HUES64 (cell line): ENCODE measurements at regions not wholly inside any gene's neighbourhood (a gene's known extent, or its start where the extent isn't known, plus 50 kb on each side); places are given as distances from the start of the nearest gene placed in this dataset.

Experiments used
- H3K27ac ChIP-seq: 2 replicates; pipeline ENCODE4 v1.7.0; 2013; ENCODE audit warnings: low read depth, low read length, inconsistent platforms
- H3K27me3 ChIP-seq: 2 replicates; pipeline ENCODE4 v1.6.1; 2013; ENCODE audit warnings: mild to moderate bottlenecking, low read length; ENCODE audit not compliant: insufficient read depth
- H3K36me3 ChIP-seq: 2 replicates; pipeline ENCODE4 v1.6.1; 2013; ENCODE audit warnings: mild to moderate bottlenecking, low read length; ENCODE audit not compliant: insufficient read depth
- H3K4me1 ChIP-seq: 2 replicates; pipeline ENCODE4 v1.6.1; 2013; ENCODE audit warnings: mild to moderate bottlenecking, low read length, moderate library complexity; ENCODE audit not compliant: insufficient read depth
- H3K4me3 ChIP-seq: 2 replicates; pipeline ENCODE4 v1.5.1; 2013; ENCODE audit warnings: mild to moderate bottlenecking, low read length, moderate library complexity
- H3K9ac ChIP-seq: 2 replicates; pipeline ENCODE4 v1.6.1; 2013; ENCODE audit warnings: mild to moderate bottlenecking, low read depth, low read length
- H3K9me3 ChIP-seq: 2 replicates; pipeline ENCODE4 v1.6.1; 2013; ENCODE audit warnings: low read depth, low read length; ENCODE audit not compliant: insufficient read depth
- WGBS: fragments of 150-250, 120-280 bp; methylation state at CpG from one replicate; pipeline ENCODE4 v1.1.7; 2013; ENCODE audit warnings: missing lambda C conversion rate; 5-methylcytosine and 5-hydroxymethylcytosine counted together

GRCh38 chr3:21297304-21297703, 453.7 kb downstream of the ZNF385D start:
- no peak overlapping the region for H3K4me3 ChIP-seq
- no peak overlapping the region for H3K27ac ChIP-seq
- H3K27me3 ChIP-seq: no peaks in the 10 kb centered on the region
- WGBS: 72% methylated on average over 1 of the region's 1 CpG
- no peak overlapping the region for H3K9ac ChIP-seq
- no peaks in the 10 kb centered on the region for H3K36me3 ChIP-seq
- peaks cover 11% of the 10 kb centered on the region; the same call in 1 of the 2 replicates for H3K9me3 ChIP-seq
- H3K4me1 ChIP-seq: no peaks in the 10 kb centered on the region

DNA sequence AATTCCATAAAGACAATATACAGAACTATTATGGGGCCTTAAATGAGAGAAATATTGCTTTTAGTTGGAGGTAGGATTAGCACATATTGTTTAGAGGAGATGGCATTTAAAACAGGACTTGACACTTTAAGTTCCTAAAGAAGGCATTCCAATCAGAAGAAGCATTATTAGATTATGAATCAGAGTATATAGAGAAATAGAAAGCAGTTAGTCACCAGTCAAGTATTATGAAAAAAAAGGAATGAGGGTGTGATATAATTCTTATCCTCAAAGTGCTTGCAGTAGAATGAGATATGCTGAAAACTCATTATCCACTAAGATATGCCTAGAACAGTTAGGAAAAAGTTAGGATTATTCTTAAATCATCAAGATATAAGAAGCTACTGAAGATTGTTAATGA, 456.2 kb downstream of the ZNF385D start:
- H3K9me3 ChIP-seq: peaks cover 11% of the 10 kb centered on the region; the same call in 1 of the 2 replicates
- no peaks in the 10 kb centered on the region for H3K4me1 ChIP-seq
- H3K4me3 ChIP-seq: no peak overlapping the region

GRCh38 chr3:21292971-21293370, 458.0 kb downstream of the ZNF385D start:
- H3K36me3 ChIP-seq: no peaks in the 10 kb centered on the region
- H3K27ac ChIP-seq: no peak overlapping the region
- no peaks in the 10 kb centered on the region for H3K9me3 ChIP-seq
- no peaks in the 10 kb centered on the region for H3K27me3 ChIP-seq
- no peaks in the 10 kb centered on the region for H3K4me1 ChIP-seq
- H3K4me3 ChIP-seq: no peak overlapping the region
- H3K9ac ChIP-seq: no peak overlapping the region
- WGBS: 98% methylated on average over 2 of the region's 2 CpGs

More for the DNA sequence above, 456.2 kb downstream of the ZNF385D start:
- H3K9ac ChIP-seq: no peak overlapping the region
- H3K27me3 ChIP-seq: no peaks in the 10 kb centered on the region
- H3K27ac ChIP-seq: no peak overlapping the region
- no peaks in the 10 kb centered on the region for H3K36me3 ChIP-seq

DNA sequence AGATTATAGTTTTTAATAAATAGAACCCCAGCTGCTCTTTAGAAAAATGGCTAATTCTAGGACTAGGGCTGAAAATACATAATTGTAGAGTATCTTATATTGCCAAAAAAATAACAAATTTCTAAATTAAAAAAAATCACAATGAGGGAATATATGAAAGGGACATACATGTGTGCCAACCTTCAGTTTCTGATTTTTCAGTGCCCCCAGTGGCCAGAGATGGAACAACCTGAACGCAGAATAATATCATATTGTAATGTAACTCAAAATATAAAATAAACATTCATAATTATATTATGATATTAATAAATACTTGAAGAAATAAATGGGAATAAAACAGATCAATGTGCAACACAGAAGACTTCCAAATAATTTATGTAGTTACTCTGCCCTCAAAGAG, 460.5 kb downstream of the ZNF385D start:
- no CpG with 5 or more reads among the region's 1 CpG for WGBS

DNA sequence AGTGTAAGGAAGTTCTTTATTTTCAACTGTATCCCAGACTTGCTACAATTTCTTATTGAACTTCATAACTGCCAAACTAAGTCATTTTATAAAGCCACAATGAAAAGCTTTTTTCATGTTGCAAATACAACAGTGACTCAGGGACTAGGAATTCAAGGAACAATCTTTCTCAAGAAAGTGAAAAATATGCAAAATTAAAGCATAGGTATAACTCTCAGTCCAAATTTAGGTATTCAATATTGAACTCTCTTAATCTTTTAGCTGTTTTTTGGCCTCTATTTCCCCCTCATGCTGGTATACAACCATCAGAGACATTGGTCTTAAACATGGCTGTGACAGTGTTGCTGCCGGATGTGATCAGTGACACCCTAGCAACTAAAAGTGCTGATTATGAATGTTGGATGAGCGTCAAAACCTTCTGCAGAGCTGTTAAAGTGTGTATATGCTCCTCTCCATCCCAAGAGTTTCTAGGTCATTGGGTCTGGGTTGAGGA, 476.9 kb downstream of the ZNF385D start:
- Histone ChIP-seq H3K4me1 (no peaks in the 10 kb centered on the region), H3K36me3 (no peaks in the 10 kb centered on the region), H3K9me3 (peaks cover 10% of the 10 kb centered on the region; the same call in 1 of the 2 replicates), H3K9ac (no peak overlapping the region), H3K4me3 (no peak overlapping the region), H3K27ac (no peak overlapping the region), H3K27me3 (no peaks in the 10 kb centered on the region)
- 97% methylated on average over 2 of the region's 2 CpGs for WGBS

More for the DNA sequence above, 460.5 kb downstream of the ZNF385D start:
- no peak overlapping the region for H3K9ac ChIP-seq
- no peaks in the 10 kb centered on the region for H3K36me3 ChIP-seq
- H3K4me3 ChIP-seq: no peak overlapping the region
- H3K27ac ChIP-seq: no peak overlapping the region
- H3K4me1 ChIP-seq: no peaks in the 10 kb centered on the region
- no peaks in the 10 kb centered on the region for H3K27me3 ChIP-seq
- H3K9me3 ChIP-seq: peaks cover 7% of the 10 kb centered on the region; the same call in 1 of the 2 replicates

DNA sequence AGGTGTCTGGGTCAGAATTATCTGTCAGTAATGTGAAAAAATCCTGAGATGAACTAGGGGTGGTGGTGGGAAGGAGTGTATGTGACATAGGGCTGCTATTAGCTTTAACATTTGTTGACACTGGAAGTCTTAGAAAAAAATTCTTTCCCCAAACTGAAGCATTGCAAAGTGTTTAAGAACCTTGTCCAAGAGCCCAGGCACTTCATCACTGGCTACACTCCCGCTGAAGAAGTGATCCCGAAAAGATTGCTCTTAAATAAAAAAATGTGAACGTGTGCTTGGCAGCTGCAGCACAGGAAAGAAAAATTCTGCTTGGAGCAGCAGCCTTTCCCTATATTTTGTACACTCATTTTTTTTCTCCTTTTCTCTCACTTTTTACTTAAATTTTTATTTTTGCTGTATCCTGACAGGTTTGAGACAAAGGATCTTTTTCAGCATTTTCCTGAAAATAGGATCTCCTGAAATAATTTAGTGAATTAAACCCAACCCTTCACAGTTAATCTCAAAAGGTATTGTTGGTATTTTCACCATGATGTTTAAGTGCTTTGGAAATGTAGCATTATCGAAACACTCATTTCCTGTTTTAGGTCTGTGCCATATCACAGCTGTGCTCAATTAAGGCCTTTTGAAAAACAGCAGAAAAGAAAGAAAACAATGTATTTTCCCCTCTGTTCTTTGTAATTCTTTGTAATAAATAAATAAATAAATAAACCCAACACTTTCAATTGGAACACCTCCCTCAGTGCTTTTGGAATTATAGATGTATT, 477.6 kb downstream of the ZNF385D start:
- peaks cover 10% of the 10 kb centered on the region; the same call in 1 of the 2 replicates for H3K9me3 ChIP-seq
- no peak overlapping the region for H3K4me3 ChIP-seq
- H3K36me3 ChIP-seq: no peaks in the 10 kb centered on the region
- H3K27me3 ChIP-seq: no peaks in the 10 kb centered on the region
- no peak overlapping the region for H3K9ac ChIP-seq
- H3K27ac ChIP-seq: no peak overlapping the region
- WGBS: 94% methylated on average over 4 of the region's 4 CpGs
- H3K4me1 ChIP-seq: no peaks in the 10 kb centered on the region

GRCh38 chr3:21271606-21272016, 479.4 kb downstream of the ZNF385D start:
- H3K27ac ChIP-seq: no peak overlapping the region
- H3K9ac ChIP-seq: no peak overlapping the region
- 97% methylated on average over 19 of the region's 19 CpGs for WGBS
- H3K4me1 ChIP-seq: no peaks in the 10 kb centered on the region
- H3K27me3 ChIP-seq: no peaks in the 10 kb centered on the region
- peaks cover 10% of the 10 kb centered on the region; the same call in 1 of the 2 replicates for H3K9me3 ChIP-seq
- H3K4me3 ChIP-seq: no peak overlapping the region
- no peaks in the 10 kb centered on the region for H3K36me3 ChIP-seq

- Histone ChIP-seq H3K27me3 (no peaks in the 10 kb centered on the region), H3K27ac (no peak overlapping the region), H3K9ac (no peak overlapping the region), H3K9me3 (peaks cover 10% of the 10 kb centered on the region; the same call in 1 of the 2 replicates), H3K36me3 (no peaks in the 10 kb centered on the region), H3K4me3 (no peak overlapping the region), H3K4me1 (no peaks in the 10 kb centered on the region)
These were observed 481.1 kb downstream of the ZNF385D start for GRCh38 chr3:21269882-21270281.

- no peak overlapping the region for H3K4me3 ChIP-seq
- no peaks in the 10 kb centered on the region for H3K4me1 ChIP-seq
- H3K27me3 ChIP-seq: no peaks in the 10 kb centered on the region
- no peaks in the 10 kb centered on the region for H3K36me3 ChIP-seq
- H3K9ac ChIP-seq: no peak overlapping the region
- no peak overlapping the region for H3K27ac ChIP-seq
- 88% methylated on average over 5 of the region's 5 CpGs for WGBS
- H3K9me3 ChIP-seq: peaks cover 7% of the 10 kb centered on the region
These were observed 490.5 kb downstream of the ZNF385D start for GRCh38 chr3:21260507-21260906.

DNA sequence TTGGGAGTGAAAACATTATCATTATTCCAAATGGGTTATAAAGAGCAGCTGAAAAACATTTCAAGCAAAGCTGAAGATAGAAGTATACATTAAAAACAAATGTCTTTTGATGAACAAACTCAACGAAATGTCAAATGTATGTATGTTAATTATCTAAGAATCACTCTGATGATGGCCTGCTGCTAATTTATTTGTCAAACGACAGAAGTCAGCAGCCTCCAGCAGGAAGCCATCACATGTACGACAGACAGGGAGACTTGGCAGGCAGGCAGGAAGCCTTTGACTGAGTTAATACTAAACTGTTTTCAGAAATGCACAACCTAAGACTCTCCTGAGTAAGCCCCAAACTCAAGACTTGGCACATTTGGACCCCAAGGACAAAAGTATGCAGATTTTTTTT, 491.1 kb downstream of the ZNF385D start:
- 77% methylated on average over 3 of the region's 3 CpGs for WGBS
- no peak overlapping the region for H3K9ac ChIP-seq
- no peak overlapping the region for H3K4me3 ChIP-seq
- H3K27ac ChIP-seq: no peak overlapping the region
- no peaks in the 10 kb centered on the region for H3K4me1 ChIP-seq
- H3K27me3 ChIP-seq: no peaks in the 10 kb centered on the region
- no peaks in the 10 kb centered on the region for H3K36me3 ChIP-seq
- peaks cover 11% of the 10 kb centered on the region for H3K9me3 ChIP-seq

- no peak overlapping the region for H3K9ac ChIP-seq
- no peak overlapping the region for H3K27ac ChIP-seq
- H3K27me3 ChIP-seq: no peaks in the 10 kb centered on the region
- no peaks in the 10 kb centered on the region for H3K36me3 ChIP-seq
- H3K4me3 ChIP-seq: no peak overlapping the region
- H3K4me1 ChIP-seq: no peaks in the 10 kb centered on the region
- H3K9me3 ChIP-seq: peaks cover 11% of the 10 kb centered on the region
- WGBS: 42% methylated on average over 1 of the region's 1 CpG
These were observed 494.1 kb downstream of the ZNF385D start for GRCh38 chr3:21256932-21257331.
